ENCODE measurements at regions not wholly inside any gene's neighbourhood (a gene's known extent, or its start where the extent isn't known, plus 50 kb on each side); places are given as distances from the start of the nearest gene placed in this dataset.
"Not testable (repeated sequence)": the region's sequence is repeated elsewhere in the genome, so short reads cannot be mapped to it uniquely, and the experiment has no call there.

- H2AFZ ChIP-seq (ENCODE audit: insufficient read depth, low read depth, low read length, poor library complexity, severe bottlenecking); H3K4me2 ChIP-seq (replicated peaks; ENCODE audit: low read depth, low read length, poor library complexity, severe bottlenecking); H3K4me1 Mint-ChIP-seq; intact Hi-C loops (cut with micrococcal nuclease); H3K27me3 Mint-ChIP-seq; H3K27ac Mint-ChIP-seq; H3K4me3 Mint-ChIP-seq; H3K4me3 ChIP-seq (ENCODE audit: control extremely low read depth in 1 of 5, extremely low read depth in 1 of 5, insufficient read depth in 1 of 5, low read depth in 2 of 5, low read length in 4 of 5); H3K9me3 ChIP-seq (ENCODE audit: control extremely low read depth in 1 of 3, control insufficient read depth in 2 of 3, insufficient read depth in 1 of 3, low read length in 2 of 3); POLR2A ChIA-PET; H3K27ac ChIP-seq (ENCODE audit: low read length in 2 of 2); H3K9ac ChIP-seq (ENCODE audit: low read length); H3K9me3 Mint-ChIP-seq (ENCODE audit: insufficient read depth); DNase-seq; H3K27me3 ChIP-seq (replicated peaks in 1 of 4; ENCODE audit: control extremely low read depth in 1 of 4, control insufficient read depth in 3 of 4, insufficient read depth in 4 of 4, low read length in 3 of 4); H3K79me2 ChIP-seq (ENCODE audit: control insufficient read depth, insufficient read depth, low read length); H4K20me1 ChIP-seq (ENCODE audit: control insufficient read depth, insufficient read depth, low read length, poor library complexity, severe bottlenecking); H3K36me3 ChIP-seq (replicated peaks in 1 of 2; ENCODE audit: control extremely low read depth in 1 of 2, control insufficient read depth in 1 of 2, extremely low read depth in 1 of 2, insufficient read depth in 2 of 2, low read length in 1 of 2); ATAC-seq (ENCODE audit: low read depth); CTCF ChIA-PET; H3K4me1 ChIP-seq (ENCODE audit: control insufficient read depth in 2 of 2, insufficient read depth in 2 of 2, low read length in 2 of 2): not testable (repeated sequence)
- WGBS (ENCODE audit: insufficient coverage): no CpG with 5 or more reads among the region's 1 CpG
Measured at GRCh38 chr5:122209601-122210000, 80.3 kb downstream of the ZNF474 start.

GRCh38 chr5:122218778-122219177 is 89.4 kb downstream of the ZNF474 start:
- Histone ChIP-seq H2AFZ (ENCODE audit: insufficient read depth, low read depth, low read length, poor library complexity, severe bottlenecking) (no peak overlapping the region), H3K4me1 (ENCODE audit: control insufficient read depth in 2 of 2, insufficient read depth in 2 of 2, low read length in 2 of 2) (no peaks in the 10 kb centered on the region), H3K27ac (ENCODE audit: low read length in 2 of 2) (no peak overlapping the region), H3K9ac (ENCODE audit: low read length) (no peak overlapping the region), H4K20me1 (ENCODE audit: control insufficient read depth, insufficient read depth, low read length, poor library complexity, severe bottlenecking) (no peaks in the 10 kb centered on the region), H3K9me3 (ENCODE audit: control extremely low read depth in 1 of 3, control insufficient read depth in 2 of 3, insufficient read depth in 1 of 3, low read length in 2 of 3) (peaks cover 0 to 9% (median 0%) of the 10 kb centered on the region in 3 donors), H3K27me3 (replicated peaks in 1 of 4; ENCODE audit: control extremely low read depth in 1 of 4, control insufficient read depth in 3 of 4, insufficient read depth in 4 of 4, low read length in 3 of 4) (no peaks in the 10 kb centered on the region), H3K4me2 (replicated peaks; ENCODE audit: low read depth, low read length, poor library complexity, severe bottlenecking) (no peak overlapping the region), H3K4me3 (ENCODE audit: control extremely low read depth in 1 of 5, extremely low read depth in 1 of 5, insufficient read depth in 1 of 5, low read depth in 2 of 5, low read length in 4 of 5) (no peak overlapping the region), H3K79me2 (ENCODE audit: control insufficient read depth, insufficient read depth, low read length) (no peaks in the 10 kb centered on the region), H3K36me3 (replicated peaks in 1 of 2; ENCODE audit: control extremely low read depth in 1 of 2, control insufficient read depth in 1 of 2, extremely low read depth in 1 of 2, insufficient read depth in 2 of 2, low read length in 1 of 2) (no peaks in the 10 kb centered on the region)
- intact Hi-C loops (cut with micrococcal nuclease): no loop called here
- Mint-ChIP-seq H3K27me3 (peaks cover 10% of the 10 kb centered on the region), H3K9me3 (ENCODE audit: insufficient read depth) (no peaks in the 10 kb centered on the region), H3K4me3 (no peak overlapping the region), H3K4me1 (no peaks in the 10 kb centered on the region), H3K27ac (no peak overlapping the region)
- POLR2A ChIA-PET: no interaction called here
- no peak for DNase-seq
- ATAC-seq (ENCODE audit: low read depth): no peak
- CTCF ChIA-PET: no interaction called here
- no peak for TF ChIP-seq EZH2 (IDR thresholded peaks at IDR 0.05; ENCODE audit: borderline replicate concordance, insufficient read depth, low read depth, low read length, poor library complexity, severe bottlenecking)
- no peak for TF ChIP-seq CTCF (IDR thresholded peaks at IDR 0.05)
